ENCODE measurements at regions not wholly inside any gene's neighbourhood (a gene's known extent, or its start where the extent isn't known, plus 50 kb on each side); places are given as distances from the start of the nearest gene placed in this dataset.

DNA sequence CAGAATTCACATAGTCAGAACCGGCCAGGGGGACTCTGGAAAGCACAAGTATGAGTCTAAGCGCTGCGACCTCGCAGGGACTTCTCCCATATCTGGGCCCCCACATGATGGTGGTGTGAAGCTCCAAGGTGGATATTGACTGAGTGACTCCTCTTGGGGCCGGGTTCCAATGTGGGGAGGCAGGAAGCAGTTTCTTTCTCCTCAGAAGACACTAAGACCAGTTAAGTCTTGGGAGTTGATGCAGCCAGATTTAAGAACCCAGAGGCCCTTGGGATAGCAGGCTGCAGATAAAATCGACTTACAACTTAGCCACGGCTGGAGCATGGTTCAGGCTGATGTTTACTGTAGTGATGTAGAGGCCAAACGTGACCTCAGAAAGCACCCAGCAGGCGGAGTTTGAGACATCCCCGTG, 55.4 kb upstream of the KLF13 start:
- Histone ChIP-seq H3K27ac (ENCODE audit: low read depth, low read length) (no peak overlapping the region), H3K4me1 (ENCODE audit: control insufficient read depth, insufficient read depth, low read length) (peaks cover 16% of the 10 kb centered on the region), H3K9ac (ENCODE audit: low read length) (no peak overlapping the region), H3K9me3 (ENCODE audit: control insufficient read depth, insufficient read depth, low read depth, low read length) (no peaks in the 10 kb centered on the region), H3K36me3 (ENCODE audit: control insufficient read depth, insufficient read depth, low read length) (no peaks in the 10 kb centered on the region), H3K4me3 (ENCODE audit: low read depth, low read length) (no peak overlapping the region), H3K27me3 (ENCODE audit: control insufficient read depth, insufficient read depth, low read length) (no peaks in the 10 kb centered on the region)

DNA sequence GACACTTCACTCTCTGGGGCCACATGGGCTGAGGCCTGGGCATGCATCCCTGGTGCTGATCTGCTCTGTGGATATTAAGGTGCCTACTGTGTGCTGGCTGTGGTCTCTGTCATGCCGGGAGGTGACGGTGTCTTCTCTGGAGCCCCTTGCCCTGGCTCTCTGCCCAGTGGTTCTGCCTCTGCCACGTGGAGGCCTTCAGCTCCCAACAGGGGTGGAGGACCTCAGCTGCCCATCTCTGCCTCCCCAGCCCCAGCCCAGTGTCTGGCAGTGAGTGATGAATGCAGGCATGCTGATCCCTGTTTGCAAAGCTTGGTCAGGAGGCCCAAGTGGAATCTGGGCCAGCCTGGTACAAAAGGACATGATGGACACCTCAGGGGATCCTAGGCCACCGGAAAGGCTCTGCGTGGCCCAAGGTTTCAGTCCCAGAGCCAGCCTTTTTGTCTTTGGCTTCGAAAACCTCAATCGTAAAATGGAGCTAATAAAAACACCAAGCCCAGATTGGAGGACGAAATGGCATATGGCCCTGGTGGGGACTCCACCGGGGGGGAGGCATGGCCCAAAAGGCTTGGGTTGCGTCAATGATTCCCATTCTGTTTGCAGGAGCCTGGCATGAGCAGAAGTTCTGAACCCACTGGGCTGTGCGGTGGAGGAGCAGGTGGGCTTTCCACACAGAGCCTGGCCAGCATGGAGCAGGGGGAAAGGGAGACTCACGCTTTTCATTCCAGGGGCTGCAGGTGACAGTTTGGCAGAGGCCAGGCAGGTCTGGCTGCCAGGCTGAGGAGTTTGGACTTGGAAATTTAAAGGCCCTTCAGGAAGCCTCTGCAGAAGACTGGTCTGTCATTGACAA, 54.7 kb upstream of the KLF13 start:
- Histone ChIP-seq H3K9ac (ENCODE audit: low read length) (no peak overlapping the region), H3K9me3 (ENCODE audit: control insufficient read depth, insufficient read depth, low read depth, low read length) (no peaks in the 10 kb centered on the region), H3K27ac (ENCODE audit: low read depth, low read length) (no peak overlapping the region), H3K4me3 (ENCODE audit: low read depth, low read length) (no peak overlapping the region), H3K36me3 (ENCODE audit: control insufficient read depth, insufficient read depth, low read length) (no peaks in the 10 kb centered on the region), H3K4me1 (ENCODE audit: control insufficient read depth, insufficient read depth, low read length) (peaks cover 12% of the 10 kb centered on the region), H3K27me3 (ENCODE audit: control insufficient read depth, insufficient read depth, low read length) (no peaks in the 10 kb centered on the region)

DNA sequence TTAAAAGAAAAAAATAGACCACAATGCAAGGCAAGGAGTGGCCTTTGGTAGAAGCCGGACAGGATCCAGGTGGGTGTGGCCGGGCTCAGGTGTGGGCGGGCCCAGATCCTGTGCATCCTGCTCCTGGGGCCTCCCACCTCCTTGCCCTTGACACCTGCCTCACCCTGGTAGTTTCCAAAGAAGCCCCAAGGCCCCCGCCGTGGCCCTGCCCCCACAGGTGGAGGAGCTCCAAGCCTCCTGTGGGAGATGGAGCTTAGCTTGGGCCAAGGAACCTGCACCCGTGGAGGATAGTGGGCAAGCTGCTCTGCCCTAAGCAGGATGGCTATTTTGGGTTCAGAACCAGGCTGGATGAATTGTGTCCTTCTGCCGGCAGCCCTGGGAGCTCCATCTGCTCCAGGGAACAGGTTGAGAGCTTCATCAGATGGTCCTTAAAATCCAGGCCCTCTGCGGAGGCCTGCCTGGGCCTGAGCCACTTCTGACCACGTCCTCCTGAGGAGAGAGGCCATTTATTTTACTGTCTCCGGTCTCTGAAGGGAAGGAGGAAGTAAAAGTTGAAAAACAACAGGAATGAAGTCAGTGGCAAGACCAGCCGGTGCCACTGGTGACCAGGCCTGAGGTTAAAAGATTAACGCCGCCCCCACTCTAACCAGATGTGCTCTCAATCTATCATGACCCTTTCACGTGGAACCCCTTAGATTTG, 53.9 kb upstream of the KLF13 start:
- H3K27me3 ChIP-seq (ENCODE audit: control insufficient read depth, insufficient read depth, low read length): no peaks in the 10 kb centered on the region
- H3K27ac ChIP-seq (ENCODE audit: low read depth, low read length): no peak overlapping the region
- H3K36me3 ChIP-seq (ENCODE audit: control insufficient read depth, insufficient read depth, low read length): no peaks in the 10 kb centered on the region
- no peak overlapping the region for H3K9ac ChIP-seq (ENCODE audit: low read length)
- peaks cover 12% of the 10 kb centered on the region for H3K4me1 ChIP-seq (ENCODE audit: control insufficient read depth, insufficient read depth, low read length)
- H3K4me3 ChIP-seq (ENCODE audit: low read depth, low read length): no peak overlapping the region
- H3K9me3 ChIP-seq (ENCODE audit: control insufficient read depth, insufficient read depth, low read depth, low read length): no peaks in the 10 kb centered on the region

DNA sequence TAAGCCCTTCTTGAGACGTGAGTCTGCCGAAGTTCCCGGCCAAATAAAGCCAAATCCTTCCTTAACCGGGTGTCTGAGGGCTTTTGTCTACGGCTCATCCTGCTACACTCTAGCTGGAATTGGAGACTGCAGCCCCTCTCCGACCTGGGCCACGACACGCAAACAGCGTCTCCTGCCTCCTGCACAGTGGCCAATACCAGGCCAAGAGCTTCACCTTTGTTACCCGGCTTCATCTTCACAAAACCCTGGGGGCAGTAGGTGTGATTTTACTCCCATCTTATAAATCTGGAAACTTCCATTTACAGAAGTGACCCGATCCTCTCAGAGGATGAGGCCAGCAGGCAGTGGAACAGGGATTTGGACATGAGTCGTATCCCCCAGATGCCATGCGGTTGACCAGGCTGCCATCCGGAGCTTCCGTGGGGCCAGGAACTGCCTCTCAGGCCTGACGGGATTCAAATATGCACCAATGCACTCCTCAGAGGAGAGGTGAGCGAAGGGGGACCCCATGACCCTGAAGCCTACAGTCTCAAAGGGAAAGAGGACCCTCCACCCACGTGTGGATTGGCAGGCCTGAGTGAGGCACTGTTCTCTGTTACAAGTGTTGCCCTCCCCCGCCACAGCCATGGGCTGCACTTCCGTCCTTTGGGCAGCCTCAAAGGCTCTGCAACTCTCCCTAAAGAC, 53.2 kb upstream of the KLF13 start:
- Histone ChIP-seq H3K4me3 (ENCODE audit: low read depth, low read length) (no peak overlapping the region), H3K27me3 (ENCODE audit: control insufficient read depth, insufficient read depth, low read length) (no peaks in the 10 kb centered on the region), H3K36me3 (ENCODE audit: control insufficient read depth, insufficient read depth, low read length) (no peaks in the 10 kb centered on the region), H3K9ac (ENCODE audit: low read length) (no peak overlapping the region), H3K4me1 (ENCODE audit: control insufficient read depth, insufficient read depth, low read length) (peaks cover 18% of the 10 kb centered on the region), H3K27ac (ENCODE audit: low read depth, low read length) (no peak overlapping the region), H3K9me3 (ENCODE audit: control insufficient read depth, insufficient read depth, low read depth, low read length) (no peaks in the 10 kb centered on the region)

DNA sequence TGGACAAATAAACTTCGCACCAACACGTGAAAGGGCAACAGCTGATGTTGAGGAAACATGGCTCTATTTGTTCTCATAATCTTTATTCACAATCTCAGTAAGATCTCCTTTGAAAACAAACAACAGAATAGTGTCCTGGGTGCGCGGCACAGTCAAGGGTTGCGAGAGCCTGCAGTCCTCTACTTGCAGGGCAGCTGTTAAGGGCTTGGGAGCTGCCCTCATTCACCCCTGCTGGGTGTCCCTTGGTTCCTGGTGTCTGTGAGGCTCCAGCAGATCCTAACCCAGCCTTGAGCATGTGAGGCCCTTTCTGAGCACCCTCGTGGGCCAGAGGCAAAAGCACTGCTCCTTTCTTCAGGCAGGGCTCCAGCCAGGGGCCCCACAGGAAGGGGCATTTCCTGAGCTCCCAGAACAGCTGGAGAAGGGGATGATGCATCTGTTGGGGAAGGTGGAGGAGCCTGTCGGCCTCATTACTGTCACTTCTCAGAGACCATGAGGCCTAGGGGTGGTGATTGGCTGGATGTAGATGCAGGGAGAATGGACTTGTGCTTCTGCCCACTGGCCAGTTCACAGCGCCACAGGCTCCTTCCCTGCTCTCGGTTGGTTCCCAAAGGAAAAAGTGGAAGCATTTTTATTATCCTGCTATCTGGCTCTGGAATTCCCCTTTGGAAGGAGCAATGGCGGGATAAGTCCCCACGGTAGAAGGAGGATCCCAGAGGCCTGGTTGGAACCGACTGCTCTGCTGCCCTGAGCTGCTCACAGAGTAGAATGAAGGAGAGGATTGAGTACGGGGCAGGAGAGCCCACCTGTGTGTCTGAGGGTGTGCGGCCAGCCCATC, 51.9 kb upstream of the KLF13 start:
- Histone ChIP-seq H3K9me3 (ENCODE audit: control insufficient read depth, insufficient read depth, low read depth, low read length) (no peaks in the 10 kb centered on the region), H3K4me3 (ENCODE audit: low read depth, low read length) (no peak overlapping the region)

DNA sequence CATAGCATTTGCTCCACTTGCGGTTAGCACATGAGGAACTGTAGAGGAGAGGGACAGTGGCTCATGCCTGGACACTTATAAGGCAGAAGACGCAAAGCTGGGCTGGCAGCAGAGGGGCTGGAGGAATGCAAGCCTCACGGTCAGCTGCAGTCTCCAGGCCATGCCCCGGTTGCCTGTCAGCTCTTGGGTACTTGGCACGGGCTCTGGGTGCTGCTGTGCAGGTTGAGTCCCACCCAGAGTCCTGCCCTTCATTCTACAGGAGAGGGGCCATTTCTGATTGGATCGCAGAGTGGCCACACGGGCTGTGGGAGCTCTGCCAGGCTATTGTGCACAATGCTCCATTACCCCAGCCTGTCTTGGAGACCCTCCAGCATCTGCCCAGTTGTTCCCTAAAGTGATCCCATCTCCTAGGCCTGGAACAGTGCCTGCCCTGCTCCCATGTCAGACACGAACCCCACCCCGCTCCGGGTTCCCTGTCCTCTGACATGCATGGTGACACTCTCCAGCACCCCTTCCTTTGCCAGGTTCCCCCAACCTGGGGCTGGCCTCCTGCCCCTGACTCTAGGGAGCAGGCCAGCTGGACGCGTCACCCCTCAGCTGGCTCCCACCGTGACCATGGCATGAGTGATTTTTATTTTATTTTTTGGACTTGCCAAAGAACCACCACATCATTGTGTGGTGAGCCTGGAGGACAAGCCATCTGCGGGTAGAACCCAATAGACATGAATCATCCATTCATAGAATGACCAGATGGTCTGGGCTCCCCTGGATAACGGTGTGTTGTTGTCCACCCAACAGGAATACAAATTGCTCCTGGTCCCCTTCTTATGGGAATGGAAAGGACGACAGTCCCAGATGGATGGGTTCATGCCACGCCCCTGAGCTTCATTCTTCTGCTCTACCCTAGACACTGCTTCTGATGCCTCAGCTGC, 51.0 kb upstream of the KLF13 start:
- no peak overlapping the region for H3K9ac ChIP-seq (ENCODE audit: low read length)
- H3K27ac ChIP-seq (ENCODE audit: low read depth, low read length): no peak overlapping the region
- H3K9me3 ChIP-seq (ENCODE audit: control insufficient read depth, insufficient read depth, low read depth, low read length): no peaks in the 10 kb centered on the region
- peaks cover 16% of the 10 kb centered on the region for H3K4me1 ChIP-seq (ENCODE audit: control insufficient read depth, insufficient read depth, low read length)
- H3K36me3 ChIP-seq (ENCODE audit: control insufficient read depth, insufficient read depth, low read length): no peaks in the 10 kb centered on the region
- H3K4me3 ChIP-seq (ENCODE audit: low read depth, low read length): no peak overlapping the region
- no peaks in the 10 kb centered on the region for H3K27me3 ChIP-seq (ENCODE audit: control insufficient read depth, insufficient read depth, low read length)

More for the DNA sequence above, 51.9 kb upstream of the KLF13 start:
- Histone ChIP-seq H3K4me1 (ENCODE audit: control insufficient read depth, insufficient read depth, low read length) (peaks cover 18% of the 10 kb centered on the region), H3K36me3 (ENCODE audit: control insufficient read depth, insufficient read depth, low read length) (no peaks in the 10 kb centered on the region), H3K27ac (ENCODE audit: low read depth, low read length) (no peak overlapping the region), H3K9ac (ENCODE audit: low read length) (no peak overlapping the region), H3K27me3 (ENCODE audit: control insufficient read depth, insufficient read depth, low read length) (no peaks in the 10 kb centered on the region)

DNA sequence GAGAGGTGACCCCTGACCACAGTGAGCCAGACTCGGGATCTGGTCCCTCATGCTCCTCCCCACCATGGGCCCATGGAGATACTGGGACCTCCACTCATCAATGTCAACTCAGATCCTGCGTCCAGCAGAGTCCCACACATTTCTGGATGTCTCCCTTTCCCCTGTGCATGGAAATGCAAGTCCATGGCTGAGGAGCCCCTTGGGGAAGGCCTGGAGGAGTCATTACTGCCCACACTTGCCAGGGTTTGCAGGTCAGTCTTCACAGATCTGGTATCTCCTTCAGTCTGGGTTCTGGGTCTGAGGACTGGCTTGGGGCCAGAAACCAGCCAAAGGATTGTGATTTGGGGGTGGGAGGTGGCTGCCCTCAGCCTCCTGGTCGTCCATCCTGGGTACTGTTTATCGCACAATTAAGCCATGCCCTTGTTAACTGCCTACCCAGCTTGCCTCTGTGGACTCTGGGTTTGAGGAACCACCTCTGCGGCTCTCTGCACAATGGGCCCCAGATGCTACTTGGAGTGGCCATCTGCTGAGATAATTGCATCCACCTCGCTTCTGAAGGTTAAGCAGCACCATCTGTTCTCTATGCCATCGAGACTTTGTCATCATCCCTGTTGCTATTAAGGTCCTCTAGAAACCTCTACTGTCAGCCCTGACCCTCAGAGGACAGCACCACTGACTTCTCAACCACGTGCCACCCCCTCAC, 49.9 kb upstream of the KLF13 start:
- peaks cover 14% of the 10 kb centered on the region; the same call in 1 of the 2 replicates for H3K4me1 ChIP-seq (ENCODE audit: control insufficient read depth, insufficient read depth, low read length)
- no peaks in the 10 kb centered on the region for H3K36me3 ChIP-seq (ENCODE audit: control insufficient read depth, insufficient read depth, low read length)
- no peak overlapping the region for H3K27ac ChIP-seq (ENCODE audit: low read depth, low read length)
- H3K27me3 ChIP-seq (ENCODE audit: control insufficient read depth, insufficient read depth, low read length): no peaks in the 10 kb centered on the region
- H3K4me3 ChIP-seq (ENCODE audit: low read depth, low read length): no peak overlapping the region
- H3K9ac ChIP-seq (ENCODE audit: low read length): no peak overlapping the region
- no peaks in the 10 kb centered on the region for H3K9me3 ChIP-seq (ENCODE audit: control insufficient read depth, insufficient read depth, low read depth, low read length)

Measured in HUES6 (cell line).